Anterior cingulate cortex (tissue), 58 donors: ENCODE measurements at regions not wholly inside any gene's neighbourhood (a gene's known extent, or its start where the extent isn't known, plus 50 kb on each side); places are given as distances from the start of the nearest gene placed in this dataset.

Source experiments
- DNase-seq, 58 donors: peaks; one replicate each; lab custom pipeline; 2025; lab: John Stamatoyannopoulos, UW

GRCh38 chr10:108755646-108756045, 1167.7 kb downstream of the XPNPEP1 start:
- DNase-seq: no peak

- DNase-seq: no peak
These were observed 1170.0 kb downstream of the XPNPEP1 start for GRCh38 chr10:108753326-108753725.

GRCh38 chr10:108749042-108749441, 1174.3 kb downstream of the XPNPEP1 start:
- DNase-seq: no peak

- no peak for DNase-seq
These were observed 1187.2 kb downstream of the XPNPEP1 start for GRCh38 chr10:108736111-108736510.

GRCh38 chr10:108735380-108735779, 1187.9 kb downstream of the XPNPEP1 start:
- no peak for DNase-seq

- DNase-seq: no peak
These were observed 1201.4 kb downstream of the XPNPEP1 start for GRCh38 chr10:108721874-108722273.

- DNase-seq: no peak
These were observed 1207.0 kb downstream of the XPNPEP1 start for GRCh38 chr10:108716352-108716751.

GRCh38 chr10:108709927-108710722, 1213.2 kb downstream of the XPNPEP1 start:
- DNase-seq: no peak

- DNase-seq: no peak
These were observed 1214.9 kb downstream of the XPNPEP1 start for GRCh38 chr10:108708363-108708762.

GRCh38 chr10:108696792-108697477, 1226.4 kb downstream of the XPNPEP1 start:
- no peak for DNase-seq

GRCh38 chr10:108691126-108691525, 1232.2 kb downstream of the XPNPEP1 start:
- no peak for DNase-seq

GRCh38 chr10:108690530-108690929, 1232.8 kb downstream of the XPNPEP1 start:
- DNase-seq: no peak

GRCh38 chr10:108689891-108690290, 1233.4 kb downstream of the XPNPEP1 start:
- DNase-seq: no peak

- no peak for DNase-seq
These were observed 1235.0 kb downstream of the XPNPEP1 start for GRCh38 chr10:108688314-108688713.

- no peak for DNase-seq
These were observed 1237.3 kb downstream of the XPNPEP1 start for GRCh38 chr10:108685863-108686531.

- DNase-seq: no peak
These were observed 1238.9 kb downstream of the XPNPEP1 start for GRCh38 chr10:108684431-108684830.

GRCh38 chr10:108673741-108674140, 1249.6 kb downstream of the XPNPEP1 start:
- DNase-seq: no peak

- no peak for DNase-seq
These were observed 1259.7 kb downstream of the XPNPEP1 start for GRCh38 chr10:108663587-108663986.

GRCh38 chr10:108662975-108663374, 1260.3 kb downstream of the XPNPEP1 start:
- no peak for DNase-seq

- DNase-seq: no peak
These were observed 1268.3 kb downstream of the XPNPEP1 start for GRCh38 chr10:108655057-108655456.

GRCh38 chr10:108653531-108653930, 1269.8 kb downstream of the XPNPEP1 start:
- DNase-seq: no peak
